Right renal pelvis (tissue), 4 donors: ENCODE measurements at regions not wholly inside any gene's neighbourhood (a gene's known extent, or its start where the extent isn't known, plus 50 kb on each side); places are given as distances from the start of the nearest gene placed in this dataset.
"Not testable (repeated sequence)": the region's sequence is repeated elsewhere in the genome, so short reads cannot be mapped to it uniquely, and the experiment has no call there.

Source experiments
- DNase-seq, 4 donors: peaks; one replicate each; pipeline ENCODE4 v3.0.0-alpha.2; 2013; ENCODE audit warnings: low read depth in 4 of 4, low spot score in 3 of 4, missing footprints in 1 of 4

- DNase-seq, result no peak
These were observed 228.9 kb upstream of the PRKD1 start for GRCh38 chr14:30156571-30156970.

- DNase-seq, result no peak
These were observed 230.7 kb upstream of the PRKD1 start for GRCh38 chr14:30158299-30158698.

- no peak for DNase-seq
These were observed 231.7 kb upstream of the PRKD1 start for GRCh38 chr14:30159374-30159773.

- no peak for DNase-seq
These were observed 233.0 kb upstream of the PRKD1 start for GRCh38 chr14:30160608-30161007.

- DNase-seq, result no peak
These were observed 234.4 kb upstream of the PRKD1 start for GRCh38 chr14:30162066-30162465.

GRCh38 chr14:30165255-30165654, 237.6 kb upstream of the PRKD1 start:
- DNase-seq, result no peak

GRCh38 chr14:30177781-30178180, 250.1 kb upstream of the PRKD1 start:
- no peak for DNase-seq

- no peak for DNase-seq
These were observed 251.9 kb upstream of the PRKD1 start for GRCh38 chr14:30179381-30180130.

GRCh38 chr14:30180219-30180618, 252.6 kb upstream of the PRKD1 start:
- DNase-seq, result no peak

GRCh38 chr14:30185832-30186231, 258.2 kb upstream of the PRKD1 start:
- DNase-seq, result no peak

- DNase-seq, result no peak
These were observed 264.1 kb upstream of the PRKD1 start for GRCh38 chr14:30191639-30192279.

- no peak for DNase-seq
These were observed 265.5 kb upstream of the PRKD1 start for GRCh38 chr14:30193101-30193500.

GRCh38 chr14:30193845-30194501, 266.3 kb upstream of the PRKD1 start:
- DNase-seq, result no peak

GRCh38 chr14:30194741-30195148, 267.1 kb upstream of the PRKD1 start:
- DNase-seq, result no peak

- DNase-seq, result no peak
These were observed 268.3 kb upstream of the PRKD1 start for GRCh38 chr14:30195941-30196340.

- no peak for DNase-seq
These were observed 269.2 kb upstream of the PRKD1 start for GRCh38 chr14:30196861-30197260.

- not testable (repeated sequence) for DNase-seq
These were observed 271.1 kb upstream of the PRKD1 start for GRCh38 chr14:30198720-30199119.

GRCh38 chr14:30204431-30204980, 276.9 kb upstream of the PRKD1 start:
- DNase-seq, result no peak

GRCh38 chr14:30209136-30209535, 281.5 kb upstream of the PRKD1 start:
- DNase-seq, result no peak

GRCh38 chr14:30210630-30211029, 283.0 kb upstream of the PRKD1 start:
- no peak for DNase-seq

- DNase-seq, result no peak
These were observed 283.7 kb upstream of the PRKD1 start for GRCh38 chr14:30211326-30211725.

GRCh38 chr14:30214014-30214413, 286.4 kb upstream of the PRKD1 start:
- DNase-seq, result no peak
